ENCODE measurements at regions not wholly inside any gene's neighbourhood (a gene's known extent, or its start where the extent isn't known, plus 50 kb on each side); places are given as distances from the start of the nearest gene placed in this dataset.
"Not testable (repeated sequence)": the region's sequence is repeated elsewhere in the genome, so short reads cannot be mapped to it uniquely, and the experiment has no call there.

GRCh38 chr14:25350802-25351201 is 300.9 kb upstream of the STXBP6 start:
- DNase-seq (ENCODE audit: extremely low read depth, low read depth): no peak

GRCh38 chr14:25350021-25350420 is 300.1 kb upstream of the STXBP6 start:
- DNase-seq (ENCODE audit: extremely low read depth, low read depth): no peak

- DNase-seq (ENCODE audit: extremely low read depth, low read depth): no peak
Measured at GRCh38 chr14:25349269-25349668, 299.3 kb upstream of the STXBP6 start.

GRCh38 chr14:25340882-25341281 is 290.9 kb upstream of the STXBP6 start:
- DNase-seq (ENCODE audit: extremely low read depth, low read depth): no peak

- DNase-seq (ENCODE audit: extremely low read depth, low read depth): no peak
Measured at GRCh38 chr14:25322784-25323183, 272.8 kb upstream of the STXBP6 start.

GRCh38 chr14:25316007-25316406 is 266.1 kb upstream of the STXBP6 start:
- DNase-seq (ENCODE audit: extremely low read depth, low read depth): not testable (repeated sequence)

GRCh38 chr14:25308244-25308643 is 258.3 kb upstream of the STXBP6 start:
- DNase-seq (ENCODE audit: extremely low read depth, low read depth): no peak

GRCh38 chr14:25303934-25304333 is 254.0 kb upstream of the STXBP6 start:
- DNase-seq (ENCODE audit: extremely low read depth, low read depth): no peak

- no peak for DNase-seq (ENCODE audit: extremely low read depth, low read depth)
Measured at GRCh38 chr14:25298238-25298637, 248.3 kb upstream of the STXBP6 start.

- not testable (repeated sequence) for DNase-seq (ENCODE audit: extremely low read depth, low read depth)
Measured at GRCh38 chr14:25290154-25290553, 240.2 kb upstream of the STXBP6 start.

- DNase-seq (ENCODE audit: extremely low read depth, low read depth): no peak
Measured at GRCh38 chr14:25274529-25274928, 224.6 kb upstream of the STXBP6 start.

GRCh38 chr14:25267186-25267585 is 217.2 kb upstream of the STXBP6 start:
- no peak for DNase-seq (ENCODE audit: extremely low read depth, low read depth)

GRCh38 chr14:25259470-25259869 is 209.5 kb upstream of the STXBP6 start:
- no peak for DNase-seq (ENCODE audit: extremely low read depth, low read depth)

GRCh38 chr14:25252793-25253192 is 202.8 kb upstream of the STXBP6 start:
- no peak for DNase-seq (ENCODE audit: extremely low read depth, low read depth)

GRCh38 chr14:25250516-25250915 is 200.6 kb upstream of the STXBP6 start:
- no peak for DNase-seq (ENCODE audit: extremely low read depth, low read depth)

GRCh38 chr14:25247609-25248008 is 197.7 kb upstream of the STXBP6 start:
- DNase-seq (ENCODE audit: extremely low read depth, low read depth): no peak

GRCh38 chr14:25246751-25247150 is 196.8 kb upstream of the STXBP6 start:
- no peak for DNase-seq (ENCODE audit: extremely low read depth, low read depth)

GRCh38 chr14:25239170-25239569 is 189.2 kb upstream of the STXBP6 start:
- no peak for DNase-seq (ENCODE audit: extremely low read depth, low read depth)

- peak; percentile 32 for DNase-seq (ENCODE audit: extremely low read depth, low read depth)
Measured at GRCh38 chr14:25237845-25238244, 187.9 kb upstream of the STXBP6 start.

- DNase-seq (ENCODE audit: extremely low read depth, low read depth): no peak
Measured at GRCh38 chr14:25233613-25234012, 183.7 kb upstream of the STXBP6 start.

GRCh38 chr14:25231004-25231403 is 181.1 kb upstream of the STXBP6 start:
- no peak for DNase-seq (ENCODE audit: extremely low read depth, low read depth)

- no peak for DNase-seq (ENCODE audit: extremely low read depth, low read depth)
Measured at GRCh38 chr14:25226214-25226613, 176.3 kb upstream of the STXBP6 start.

- DNase-seq (ENCODE audit: extremely low read depth, low read depth): no peak
Measured at GRCh38 chr14:25222256-25222655, 172.3 kb upstream of the STXBP6 start.

GRCh38 chr14:25220514-25220913 is 170.6 kb upstream of the STXBP6 start:
- no peak for DNase-seq (ENCODE audit: extremely low read depth, low read depth)
